Stomach smooth muscle (tissue), 2 donors: ENCODE measurements at regions not wholly inside any gene's neighbourhood (a gene's known extent, or its start where the extent isn't known, plus 50 kb on each side); places are given as distances from the start of the nearest gene placed in this dataset.

Source experiments
- H3K27ac ChIP-seq: one replicate; pipeline ENCODE4 v1.7.0; 2013; ENCODE audit warnings: mild to moderate bottlenecking, low read length, inconsistent platforms
- H3K27me3 ChIP-seq, 2 donors: one replicate each; pipeline ENCODE4 v1.7.0; 2013; ENCODE audit warnings: low read length in 2 of 2; ENCODE audit not compliant: insufficient read depth in 2 of 2, control insufficient read depth in 1 of 2
- H3K36me3 ChIP-seq, 2 donors: one replicate each; pipeline ENCODE4 v1.7.0; 2013; ENCODE audit warnings: low read length in 2 of 2; ENCODE audit not compliant: control insufficient read depth in 2 of 2, insufficient read depth in 2 of 2
- H3K4me1 ChIP-seq: one replicate; pipeline ENCODE4 v1.7.0; 2013; ENCODE audit warnings: low read length; ENCODE audit not compliant: control insufficient read depth, insufficient read depth
- H3K4me3 ChIP-seq, 2 donors: one replicate each; pipeline ENCODE4 v1.7.0; 2013; ENCODE audit warnings: low read length in 2 of 2
- H3K9ac ChIP-seq, 2 donors: one replicate each; pipeline ENCODE4 v1.7.0; 2013; ENCODE audit warnings: low read length in 2 of 2, mild to moderate bottlenecking in 1 of 2
- H3K9me3 ChIP-seq, 2 donors: one replicate each; pipeline ENCODE4 v1.7.0; 2013; ENCODE audit warnings: low read length in 2 of 2; ENCODE audit not compliant: control insufficient read depth in 2 of 2
- donor health status: healthy.
- donor health status: Pancreatic carcinoma.

- H3K4me3 ChIP-seq, result no peak overlapping the region
- no peaks in the 10 kb centered on the region for H3K9me3 ChIP-seq
- H3K36me3 ChIP-seq, result no peaks in the 10 kb centered on the region
- no peaks in the 10 kb centered on the region for H3K4me1 ChIP-seq
- H3K9ac ChIP-seq, result no peak overlapping the region
- H3K27ac ChIP-seq, result no peak overlapping the region
- H3K27me3 ChIP-seq, result no peaks in the 10 kb centered on the region
Measured at GRCh38 chr3:148131990-148132638, 565.6 kb upstream of the AGTR1 start.

GRCh38 chr3:148136816-148137215 is 560.9 kb upstream of the AGTR1 start:
- H3K4me1 ChIP-seq, result no peaks in the 10 kb centered on the region
- H3K27ac ChIP-seq, result no peak overlapping the region
- no peaks in the 10 kb centered on the region for H3K36me3 ChIP-seq
- no peaks in the 10 kb centered on the region for H3K9me3 ChIP-seq
- H3K4me3 ChIP-seq, result no peak overlapping the region
- H3K9ac ChIP-seq, result no peak overlapping the region
- no peaks in the 10 kb centered on the region for H3K27me3 ChIP-seq

GRCh38 chr3:148146241-148146640 is 551.5 kb upstream of the AGTR1 start:
- H3K36me3 ChIP-seq, result no peaks in the 10 kb centered on the region
- H3K27ac ChIP-seq, result no peak overlapping the region
- no peak overlapping the region for H3K9ac ChIP-seq
- H3K4me3 ChIP-seq, result no peak overlapping the region
- no peaks in the 10 kb centered on the region for H3K27me3 ChIP-seq
- H3K9me3 ChIP-seq, result no peaks in the 10 kb centered on the region
- H3K4me1 ChIP-seq, result no peaks in the 10 kb centered on the region

GRCh38 chr3:148146947-148147826 is 550.5 kb upstream of the AGTR1 start:
- Histone ChIP-seq H3K4me3 (no peak overlapping the region), H3K36me3 (no peaks in the 10 kb centered on the region), H3K27me3 (no peaks in the 10 kb centered on the region), H3K9me3 (no peaks in the 10 kb centered on the region), H3K4me1 (no peaks in the 10 kb centered on the region), H3K9ac (no peak overlapping the region), H3K27ac (no peak overlapping the region)

DNA sequence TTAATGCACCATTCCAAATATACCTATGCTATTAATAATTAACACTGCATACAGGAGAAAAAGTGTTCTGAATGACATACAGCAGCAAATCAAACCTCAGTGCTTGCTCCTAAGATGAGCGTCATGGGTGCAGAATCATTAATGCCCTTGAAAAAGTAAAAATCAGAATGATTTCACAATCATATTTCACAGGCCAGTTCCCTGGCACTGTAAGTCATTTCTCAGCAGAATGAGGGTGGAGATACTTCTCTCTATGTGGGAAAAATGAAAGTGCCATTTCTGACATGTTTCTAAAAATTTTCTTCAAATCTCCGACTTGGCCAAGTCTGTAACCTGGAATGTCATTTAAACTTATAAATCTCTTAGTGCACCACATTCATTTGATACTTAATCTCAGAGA is 549.8 kb upstream of the AGTR1 start:
- no peak overlapping the region for H3K4me3 ChIP-seq
- H3K4me1 ChIP-seq, result no peaks in the 10 kb centered on the region
- no peaks in the 10 kb centered on the region for H3K36me3 ChIP-seq
- H3K9ac ChIP-seq, result no peak overlapping the region
- H3K9me3 ChIP-seq, result no peaks in the 10 kb centered on the region
- no peaks in the 10 kb centered on the region for H3K27me3 ChIP-seq
- H3K27ac ChIP-seq, result no peak overlapping the region

DNA sequence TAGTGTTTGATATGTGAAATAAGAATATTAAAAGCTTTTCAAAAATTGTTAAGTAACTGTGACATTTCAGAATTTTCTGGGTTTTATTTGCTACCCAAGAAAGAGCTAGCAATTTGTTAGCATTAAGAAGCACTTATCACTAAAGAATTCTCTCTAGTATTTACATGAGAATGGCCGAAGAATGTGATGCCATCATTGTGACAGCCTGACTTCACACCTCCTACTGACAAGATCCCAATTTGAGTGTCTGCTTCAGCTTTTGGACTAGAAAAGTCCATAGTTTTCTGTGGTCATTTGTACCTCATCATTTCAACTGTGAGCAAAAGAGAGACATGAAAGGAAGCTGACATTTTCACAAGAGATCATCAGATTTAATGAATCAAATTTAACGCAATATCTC is 548.1 kb upstream of the AGTR1 start:
- Histone ChIP-seq H3K4me1 (no peaks in the 10 kb centered on the region), H3K27ac (no peak overlapping the region), H3K36me3 (no peaks in the 10 kb centered on the region), H3K9ac (no peak overlapping the region), H3K27me3 (no peaks in the 10 kb centered on the region), H3K4me3 (no peak overlapping the region), H3K9me3 (no peaks in the 10 kb centered on the region)

DNA sequence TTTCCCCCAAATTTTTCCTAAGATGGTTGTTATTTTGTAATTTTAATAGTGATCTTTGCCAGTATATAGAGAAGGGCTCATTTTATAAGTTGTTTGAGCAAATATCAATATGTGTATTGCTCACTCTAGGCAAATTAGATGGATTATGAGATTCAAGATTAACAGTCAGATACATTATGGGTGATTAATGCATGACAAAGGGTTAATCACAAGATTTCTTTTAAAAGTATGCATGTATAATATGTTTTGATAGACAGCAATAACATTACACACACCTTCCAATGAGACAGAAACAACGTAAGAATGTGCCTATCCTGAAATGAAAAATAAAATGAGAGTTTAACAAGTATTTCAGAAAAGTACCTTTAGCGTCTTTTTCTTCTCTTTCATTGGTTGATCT is 547.6 kb upstream of the AGTR1 start:
- H3K4me3 ChIP-seq, result no peak overlapping the region
- no peaks in the 10 kb centered on the region for H3K27me3 ChIP-seq
- H3K4me1 ChIP-seq, result no peaks in the 10 kb centered on the region
- no peak overlapping the region for H3K27ac ChIP-seq
- no peaks in the 10 kb centered on the region for H3K9me3 ChIP-seq
- no peak overlapping the region for H3K9ac ChIP-seq
- H3K36me3 ChIP-seq, result no peaks in the 10 kb centered on the region

- H3K27ac ChIP-seq, result no peak overlapping the region
Measured at GRCh38 chr3:148158210-148158609, 539.5 kb upstream of the AGTR1 start.

DNA sequence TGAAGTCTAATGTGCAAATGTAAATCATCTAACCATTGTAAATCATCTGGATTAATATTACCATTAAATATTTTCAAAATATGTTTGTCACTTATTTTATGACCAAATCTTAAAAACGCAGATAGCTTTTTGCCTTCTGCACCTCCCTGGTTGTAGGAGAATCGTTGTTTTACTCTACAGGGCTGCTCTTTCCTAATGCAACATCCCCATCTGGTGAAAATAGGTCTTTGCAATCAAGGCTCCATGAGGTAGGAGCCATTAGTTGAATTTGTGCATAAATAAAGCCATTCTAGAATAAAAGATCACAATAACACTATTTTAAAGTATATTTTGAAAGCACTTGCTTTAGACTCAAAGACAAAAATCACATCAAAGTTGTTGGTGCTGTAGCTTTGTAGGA is 535.6 kb upstream of the AGTR1 start:
- Histone ChIP-seq H3K27ac (no peak overlapping the region), H3K4me3 (no peak overlapping the region), H3K9ac (no peak overlapping the region), H3K4me1 (no peaks in the 10 kb centered on the region), H3K9me3 (no peaks in the 10 kb centered on the region), H3K36me3 (no peaks in the 10 kb centered on the region), H3K27me3 (no peaks in the 10 kb centered on the region)

More at GRCh38 chr3:148158210-148158609, 539.5 kb upstream of the AGTR1 start:
- Histone ChIP-seq H3K36me3 (no peaks in the 10 kb centered on the region), H3K9ac (no peak overlapping the region), H3K27me3 (no peaks in the 10 kb centered on the region), H3K4me3 (no peak overlapping the region), H3K4me1 (no peaks in the 10 kb centered on the region), H3K9me3 (no peaks in the 10 kb centered on the region)

- Histone ChIP-seq H3K27me3 (no peaks in the 10 kb centered on the region), H3K9me3 (no peaks in the 10 kb centered on the region), H3K4me1 (no peaks in the 10 kb centered on the region), H3K36me3 (no peaks in the 10 kb centered on the region), H3K9ac (no peak overlapping the region), H3K27ac (no peak overlapping the region), H3K4me3 (no peak overlapping the region)
Measured at GRCh38 chr3:148168347-148168746, 529.4 kb upstream of the AGTR1 start.

DNA sequence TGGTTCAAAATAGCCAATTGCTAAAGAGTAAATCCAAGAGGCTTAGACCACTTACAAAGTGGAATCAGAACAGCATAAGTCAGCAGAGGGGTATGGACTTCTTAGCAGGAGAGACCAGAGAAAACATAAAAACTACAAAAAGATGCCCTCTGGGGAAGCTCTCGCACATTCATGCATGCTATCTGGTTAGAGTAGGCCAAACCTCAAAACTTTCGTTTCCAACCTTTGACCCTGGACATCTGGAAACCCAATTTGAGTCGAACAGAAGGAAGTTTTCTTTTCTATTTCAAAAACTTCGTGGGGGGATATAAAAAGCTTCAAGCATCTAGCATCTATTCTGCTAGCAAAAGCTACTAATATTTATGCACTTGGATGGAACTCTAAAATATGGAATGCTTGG is 523.9 kb upstream of the AGTR1 start:
- no peak overlapping the region for H3K27ac ChIP-seq
- no peaks in the 10 kb centered on the region for H3K4me1 ChIP-seq
- H3K4me3 ChIP-seq, result no peak overlapping the region
- no peaks in the 10 kb centered on the region for H3K36me3 ChIP-seq
- H3K27me3 ChIP-seq, result no peaks in the 10 kb centered on the region
- no peaks in the 10 kb centered on the region for H3K9me3 ChIP-seq
- H3K9ac ChIP-seq, result no peak overlapping the region
